Urothelium cell line (cell line): ENCODE measurements at regions not wholly inside any gene's neighbourhood (a gene's known extent, or its start where the extent isn't known, plus 50 kb on each side); places are given as distances from the start of the nearest gene placed in this dataset.
"Not testable (repeated sequence)": the region's sequence is repeated elsewhere in the genome, so short reads cannot be mapped to it uniquely, and the experiment has no call there.

Experiments used
- DNase-seq: peaks from one replicate; pipeline ENCODE4 v3.0.0; 2011; ENCODE audit warnings: low spot score, mixed read lengths
- FAIRE-seq: peaks from 2 replicates; lab custom pipeline; 2011; peaks lifted over from hg19 to GRCh38; lab: Jason Lieb, UNC

DNA sequence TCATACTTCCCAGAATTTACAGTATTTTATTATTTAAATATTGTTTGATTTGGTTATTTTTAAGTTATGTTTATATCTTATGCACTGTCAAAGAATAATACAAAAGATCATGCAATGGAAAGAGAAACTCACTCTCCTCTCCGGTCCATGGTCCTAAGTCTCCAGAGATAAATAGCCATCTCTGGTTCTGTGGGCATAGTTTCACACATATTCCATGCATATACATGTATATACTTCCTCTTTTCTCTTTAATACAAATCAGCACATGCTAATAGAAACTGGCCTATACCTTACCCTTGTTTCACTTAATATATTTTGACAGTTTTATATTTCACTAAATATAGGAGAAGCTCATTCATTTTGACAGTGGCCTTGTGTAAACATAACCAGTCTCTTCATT, 901.7 kb upstream of the CITED2 start:
- DNase-seq (no peak), FAIRE-seq (no peak)

DNA sequence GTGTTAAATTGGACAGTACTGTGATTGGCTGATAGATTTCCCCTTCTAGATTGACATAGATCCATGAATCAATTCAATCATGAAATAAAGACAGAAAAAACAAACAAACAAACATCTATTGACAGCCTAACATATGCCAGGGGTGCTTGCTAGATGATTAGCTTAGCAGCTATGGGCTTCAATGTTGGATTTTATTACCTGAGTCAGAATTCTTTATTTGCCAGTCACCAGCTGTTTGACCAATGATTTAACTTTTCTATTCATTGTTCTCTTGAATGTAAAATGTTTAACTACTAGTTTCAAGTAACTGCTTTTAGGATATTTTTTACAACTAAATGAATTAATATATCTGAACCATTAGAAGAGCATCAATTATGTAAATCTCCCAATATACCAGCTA, 901.3 kb upstream of the CITED2 start:
- FAIRE-seq: no peak
- DNase-seq: no peak

DNA sequence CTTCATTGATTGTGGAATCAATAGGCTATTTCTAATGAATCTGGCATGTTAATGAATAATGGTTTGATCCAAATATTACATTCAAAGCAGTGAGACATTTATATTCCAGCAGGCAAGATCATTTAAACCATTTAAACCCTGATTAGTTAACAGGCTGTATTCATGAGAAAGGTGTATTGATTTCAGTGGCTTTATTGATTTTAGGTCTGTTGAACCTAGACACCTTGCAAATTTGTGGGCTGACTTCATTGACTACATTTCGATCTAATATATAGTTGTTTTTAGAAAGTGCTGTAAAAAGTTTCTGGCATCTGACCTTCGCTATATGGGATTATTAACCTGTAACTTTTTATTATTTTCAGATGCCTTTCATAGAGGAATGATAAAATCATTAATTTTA, 900.1 kb upstream of the CITED2 start:
- DNase-seq (no peak), FAIRE-seq (no peak)

DNA sequence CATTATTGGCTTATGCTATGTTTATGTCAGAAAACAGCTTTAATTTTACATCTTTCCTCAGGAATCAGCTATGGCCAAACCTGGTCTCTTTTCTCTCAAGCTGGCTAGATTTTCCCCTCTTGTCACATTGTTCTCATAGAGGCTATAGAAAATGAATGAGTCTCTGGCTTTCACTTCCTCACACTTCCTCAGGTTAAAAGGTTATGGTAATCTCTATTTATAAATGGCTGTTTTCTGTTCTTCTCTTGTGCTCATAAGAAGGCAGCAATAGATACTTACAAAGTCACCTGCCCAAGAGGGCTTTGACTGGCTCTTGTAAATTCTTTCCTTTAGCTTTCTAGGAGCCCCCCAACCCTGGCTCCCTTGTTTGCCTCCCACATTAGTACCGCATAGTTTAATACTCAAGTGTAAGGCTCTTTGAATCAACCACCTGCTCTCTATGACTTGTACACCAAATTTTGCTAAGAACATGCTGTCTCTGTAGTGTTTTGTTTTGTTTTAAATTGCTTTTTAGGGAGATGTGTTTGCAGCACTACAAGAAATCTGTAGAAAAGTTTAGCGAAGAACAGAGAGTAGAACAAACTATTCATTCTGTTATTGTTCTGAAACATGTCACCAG, 897.4 kb upstream of the CITED2 start:
- no peak for FAIRE-seq

DNA sequence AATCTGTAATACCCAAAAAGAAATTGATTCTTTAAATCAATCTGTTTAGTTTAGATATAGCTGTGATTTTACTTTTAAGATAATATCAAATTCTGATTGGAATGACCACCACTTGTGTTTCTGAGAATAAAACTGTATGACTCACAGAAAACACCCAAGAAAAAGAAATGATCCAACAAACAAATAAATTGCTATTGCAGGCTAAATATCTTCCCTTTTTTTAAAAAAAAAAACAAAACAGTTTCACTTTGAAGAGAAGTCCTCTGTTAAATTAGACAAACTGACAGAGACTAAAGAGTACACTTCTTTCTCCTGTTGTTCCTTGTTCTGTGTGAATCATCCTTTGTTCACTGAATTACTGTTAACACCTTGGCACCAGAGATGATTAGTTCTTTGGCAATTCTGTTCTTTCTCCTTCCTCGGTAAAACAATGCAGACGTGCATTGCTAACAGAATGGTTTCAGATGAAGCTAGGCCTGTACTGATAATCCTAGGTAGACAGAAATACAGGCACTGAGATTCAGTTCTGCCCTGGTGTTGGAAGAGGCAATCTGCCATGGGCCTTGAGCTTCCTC, 895.2 kb upstream of the CITED2 start:
- DNase-seq (no peak), FAIRE-seq (no peak)

More for the DNA sequence above, 897.4 kb upstream of the CITED2 start:
- no peak for DNase-seq

DNA sequence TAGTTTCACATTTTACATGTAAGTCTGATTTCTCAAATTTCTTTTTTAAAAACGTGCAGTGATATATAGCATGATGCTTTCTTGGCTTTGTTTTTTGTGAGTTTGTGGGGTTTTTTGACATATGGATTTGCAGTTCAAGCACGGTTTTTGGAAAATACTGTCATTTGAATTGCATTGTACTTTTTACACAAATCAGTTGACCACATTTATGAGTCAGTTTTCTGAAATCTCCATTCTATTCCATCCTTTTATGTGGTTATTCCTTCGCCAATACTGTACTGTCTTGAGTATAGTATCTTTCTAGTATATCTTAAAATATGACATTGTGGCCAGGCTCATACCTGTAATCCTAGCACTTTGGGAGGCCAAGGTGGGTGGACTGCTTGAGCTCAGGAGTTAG, 890.0 kb upstream of the CITED2 start:
- FAIRE-seq: no peak
- DNase-seq: no peak

DNA sequence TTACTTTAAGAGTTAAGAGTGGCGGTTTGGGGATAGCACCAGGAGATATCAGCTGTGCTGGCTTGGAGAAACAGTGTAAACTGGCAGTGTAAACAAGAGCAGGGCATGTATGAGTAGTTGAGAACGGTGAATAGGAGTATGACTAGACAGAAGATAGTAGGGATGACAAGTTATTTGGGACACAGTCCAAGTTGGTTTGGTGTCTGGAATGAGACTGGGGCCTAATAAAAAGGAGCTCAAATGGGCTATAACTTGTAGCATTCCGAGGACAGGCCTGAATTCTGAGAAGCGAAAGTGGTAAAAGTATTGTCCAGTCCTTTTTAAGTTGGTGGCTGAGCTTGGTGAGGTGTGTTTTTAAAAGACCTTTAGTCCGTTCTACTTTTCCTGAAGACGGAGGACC, 883.9 kb upstream of the CITED2 start:
- FAIRE-seq, DNase-seq: not testable (repeated sequence)

DNA sequence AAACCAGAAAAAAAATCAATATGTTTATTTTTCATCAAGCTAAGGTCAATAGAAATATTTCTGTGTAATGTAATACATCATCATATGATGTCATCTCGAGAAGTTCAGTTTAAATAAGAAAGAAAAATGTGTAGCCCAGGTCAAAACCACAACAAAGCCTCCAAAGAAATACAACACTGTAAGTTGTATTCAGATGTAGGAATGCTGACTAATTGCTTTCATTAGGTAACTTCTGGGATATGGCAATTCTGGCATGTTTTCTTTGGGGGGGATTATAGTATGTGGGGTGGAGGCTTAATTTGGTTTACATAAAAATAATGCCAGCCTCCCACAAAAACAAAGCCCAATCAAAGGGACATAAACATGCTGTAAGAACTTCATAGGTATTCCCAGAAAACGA, 881.8 kb upstream of the CITED2 start:
- FAIRE-seq (no peak), DNase-seq (peak; percentile 17)

DNA sequence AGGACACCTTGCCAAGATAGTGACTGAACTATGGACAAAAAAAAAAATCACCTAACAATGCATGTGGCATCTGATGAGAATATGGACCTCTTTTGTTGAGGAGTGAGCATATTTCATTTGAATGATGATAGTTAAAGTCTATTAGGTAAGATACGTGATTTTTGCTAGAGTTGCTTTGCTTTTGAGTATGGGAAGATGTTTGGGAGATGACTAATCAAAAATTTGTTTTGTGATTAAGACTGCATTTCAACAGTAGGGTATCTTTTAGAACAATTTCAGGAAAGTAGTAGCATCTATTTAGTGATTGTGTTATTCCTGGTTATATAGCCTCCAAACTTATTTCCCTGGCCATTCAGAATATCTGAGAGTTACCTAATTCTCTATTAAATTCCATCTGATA, 878.6 kb upstream of the CITED2 start:
- DNase-seq (no peak), FAIRE-seq (no peak)

DNA sequence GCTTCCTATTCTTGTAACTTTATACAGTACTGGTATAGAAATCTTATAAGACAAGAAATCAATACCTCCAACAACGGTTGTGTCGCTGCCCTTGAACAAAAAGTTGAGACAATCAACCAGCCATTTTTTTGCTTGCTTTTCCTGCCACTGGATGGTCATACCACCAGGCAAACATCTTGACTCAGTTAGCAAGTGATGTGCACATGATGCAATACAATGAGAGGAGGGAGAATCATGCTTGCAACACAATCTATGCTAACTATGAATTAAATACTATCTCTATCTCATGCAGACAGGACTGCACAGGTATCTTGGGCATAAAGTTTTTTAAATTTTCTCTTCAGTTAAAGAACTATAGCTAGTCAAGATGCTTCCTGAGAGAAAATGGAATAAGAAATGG, 877.7 kb upstream of the CITED2 start:
- DNase-seq: no peak
- FAIRE-seq: no peak

DNA sequence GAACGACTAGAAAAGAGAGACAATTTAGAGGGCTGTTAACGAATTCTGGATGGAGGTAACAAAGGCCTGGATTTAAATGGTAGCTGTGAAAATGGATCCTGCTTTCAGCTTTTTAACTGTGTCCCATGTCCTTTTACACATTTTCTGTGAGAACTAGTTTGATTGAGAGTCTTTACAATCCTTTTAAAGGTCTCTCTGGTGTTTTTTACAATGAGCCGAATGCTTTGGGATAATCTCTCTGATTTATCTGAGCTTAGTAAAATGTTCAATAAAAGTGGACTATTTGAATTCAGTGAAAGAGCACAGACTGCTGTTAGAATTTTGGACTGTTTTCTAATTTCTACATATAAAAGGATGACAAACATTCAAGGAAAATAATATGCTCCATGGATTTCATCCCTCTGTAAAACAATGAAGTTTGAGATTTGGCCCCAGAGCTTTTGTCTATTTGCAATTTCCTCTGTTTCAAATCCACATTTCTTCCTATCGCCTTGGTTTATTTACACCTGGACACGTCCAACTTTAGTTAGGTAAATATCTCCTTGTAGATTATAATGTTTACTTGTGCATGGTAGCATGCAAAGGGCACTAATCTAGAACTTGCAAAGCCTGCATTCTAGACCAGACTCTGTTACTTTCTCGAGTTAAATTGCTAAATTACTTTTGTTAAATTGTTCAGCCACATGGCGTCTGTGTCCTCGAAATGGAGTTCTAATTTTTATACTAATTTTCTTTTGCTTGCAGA, 871.0 kb upstream of the CITED2 start:
- no peak for DNase-seq
- FAIRE-seq: no peak

DNA sequence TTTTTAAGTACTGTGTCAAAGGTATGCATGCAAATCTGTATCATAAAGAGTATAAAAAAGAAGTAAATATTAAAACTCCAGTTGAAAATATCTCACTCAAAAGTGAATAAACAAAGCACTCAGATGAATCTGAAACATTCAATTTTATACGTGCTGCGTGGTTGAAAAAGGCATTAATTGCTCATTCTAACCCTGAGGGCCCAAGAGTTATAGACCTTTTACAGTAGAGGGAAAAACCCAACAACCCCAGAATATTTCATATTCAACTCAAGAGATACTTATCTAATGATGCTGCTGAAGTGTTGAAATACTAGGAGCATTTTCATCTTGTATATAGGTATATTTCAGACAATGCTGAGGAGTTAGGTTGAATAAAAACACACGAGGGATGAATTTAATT, 862.8 kb upstream of the CITED2 start:
- FAIRE-seq (no peak), DNase-seq (no peak)

DNA sequence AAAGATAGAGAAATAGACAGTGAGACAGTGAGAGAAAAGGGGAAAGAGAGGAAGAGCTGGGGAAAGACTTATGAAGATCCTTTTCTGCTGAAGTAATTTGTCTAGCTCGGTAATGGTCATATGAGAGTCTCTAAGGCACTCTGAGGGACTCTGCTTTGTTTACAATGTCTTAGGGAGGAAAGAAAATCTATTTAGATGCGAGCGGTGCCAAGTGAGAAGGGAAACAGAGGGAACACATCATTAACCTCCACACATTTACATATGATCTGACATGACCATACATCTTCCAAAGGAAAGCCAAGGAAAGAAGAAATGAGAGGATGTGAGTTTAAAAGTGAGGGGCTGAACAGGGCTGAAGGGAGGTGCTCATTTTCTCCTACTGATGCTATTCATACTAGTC, 862.3 kb upstream of the CITED2 start:
- FAIRE-seq (no peak), DNase-seq (no peak)

DNA sequence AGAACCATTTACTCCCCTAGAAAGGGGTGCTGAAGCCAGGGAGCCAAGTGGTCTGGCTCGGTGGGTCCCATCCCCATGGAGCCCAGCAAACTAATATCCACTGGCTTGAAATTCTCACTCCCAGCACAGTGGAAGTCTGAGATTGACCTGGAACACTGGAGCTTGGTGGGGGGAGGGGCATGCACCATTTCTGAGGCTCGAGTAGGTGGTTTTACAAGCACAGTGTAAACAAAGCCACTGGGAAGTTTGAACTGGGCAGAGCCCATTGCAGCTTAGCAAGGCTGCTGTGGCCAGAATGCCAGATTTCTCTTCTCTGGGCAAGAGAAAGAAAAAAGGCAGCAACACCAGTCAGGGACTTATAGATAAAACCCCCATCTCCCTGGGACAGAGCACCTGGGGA, 855.8 kb upstream of the CITED2 start:
- FAIRE-seq: no peak
- no peak for DNase-seq

DNA sequence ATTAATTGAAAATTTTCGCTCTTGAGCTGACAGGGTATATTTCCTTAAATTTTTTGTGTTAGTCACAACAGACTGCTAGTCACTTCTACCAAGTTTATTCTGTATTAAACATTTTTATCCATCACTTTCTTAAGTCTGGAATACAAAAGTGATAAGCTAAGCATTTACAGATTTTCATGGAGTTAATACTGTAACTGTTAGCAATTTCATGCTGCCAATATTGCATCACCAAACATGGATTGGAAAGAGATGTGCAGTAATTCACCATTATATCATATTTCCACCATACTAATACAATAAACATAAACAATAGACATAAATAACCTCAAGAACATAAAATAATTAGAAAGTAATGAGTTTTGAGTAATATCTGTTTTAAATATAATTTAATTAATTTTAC, 854.0 kb upstream of the CITED2 start:
- DNase-seq (no peak), FAIRE-seq (no peak)

DNA sequence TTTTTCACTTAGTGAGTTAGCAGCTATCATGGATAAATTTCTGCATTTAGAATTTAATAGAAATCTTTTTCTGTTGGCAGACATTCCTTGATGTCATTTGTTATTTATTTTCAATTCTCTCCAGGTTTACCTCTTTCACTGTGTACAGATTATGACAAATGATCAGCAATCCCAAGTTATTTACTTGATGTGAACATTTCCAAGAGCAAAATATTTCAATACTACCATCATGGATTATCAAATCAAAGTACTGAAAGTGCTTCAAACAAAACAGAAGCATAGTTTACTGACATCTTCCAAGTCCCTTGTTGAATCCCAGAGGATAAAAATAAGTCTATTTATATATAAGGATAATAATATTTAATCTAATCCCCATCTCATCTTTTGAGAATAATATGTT, 852.2 kb upstream of the CITED2 start:
- no peak for FAIRE-seq
- no peak for DNase-seq

DNA sequence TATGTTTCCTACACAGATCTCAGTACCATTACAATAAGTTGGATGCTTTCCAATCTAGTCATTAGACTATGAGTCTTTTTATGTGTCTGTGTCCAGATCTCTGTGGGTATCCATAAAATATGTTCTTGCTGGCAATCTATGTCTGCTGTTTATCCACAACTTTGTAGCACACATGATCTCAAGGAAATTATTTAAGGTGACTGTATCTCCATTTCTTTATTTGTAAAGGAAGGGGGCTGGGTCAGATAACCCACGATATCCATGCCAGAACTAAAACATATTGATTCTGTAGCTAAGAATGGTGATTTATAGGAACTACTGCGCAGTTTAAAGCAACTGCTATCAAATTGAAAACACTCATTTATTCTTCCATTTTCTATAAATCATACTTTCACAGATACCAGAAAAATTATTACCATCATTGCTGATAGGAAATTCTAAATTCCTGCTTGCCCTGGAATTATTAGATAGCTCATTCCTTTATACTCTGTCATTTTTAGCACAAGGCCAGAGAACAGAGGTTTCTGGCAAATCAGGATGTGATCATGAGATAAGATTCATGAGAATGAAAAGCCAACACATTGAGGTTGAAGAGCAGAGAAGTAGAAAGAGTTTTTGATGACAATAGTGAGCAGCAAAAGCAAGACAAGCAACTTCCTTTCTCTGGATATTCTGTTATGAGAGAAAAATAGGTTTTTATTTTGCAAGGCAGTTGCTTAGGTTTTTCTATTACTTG, 851.4 kb upstream of the CITED2 start:
- no peak for DNase-seq

DNA sequence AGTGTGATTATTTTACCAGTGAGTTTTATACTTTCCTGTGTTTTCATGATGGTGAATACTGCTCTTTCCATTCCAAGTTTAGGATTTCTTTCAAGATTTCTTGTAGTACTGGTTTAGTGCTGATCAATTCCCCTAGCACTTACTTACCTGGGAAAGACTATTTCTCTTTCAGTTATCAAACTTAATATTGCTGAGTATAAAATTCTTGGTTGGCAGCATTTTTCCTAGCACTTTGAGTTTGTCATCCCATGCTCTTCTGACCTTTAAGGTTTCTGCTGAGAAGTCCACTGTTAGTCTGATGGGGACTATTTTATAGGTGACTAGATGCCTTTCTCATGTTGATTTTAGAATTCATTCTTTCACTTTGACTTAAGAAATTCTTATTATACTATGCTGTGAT, 842.8 kb upstream of the CITED2 start:
- FAIRE-seq: no peak
- DNase-seq: no peak

More for the DNA sequence above, 851.4 kb upstream of the CITED2 start:
- no peak for FAIRE-seq

DNA sequence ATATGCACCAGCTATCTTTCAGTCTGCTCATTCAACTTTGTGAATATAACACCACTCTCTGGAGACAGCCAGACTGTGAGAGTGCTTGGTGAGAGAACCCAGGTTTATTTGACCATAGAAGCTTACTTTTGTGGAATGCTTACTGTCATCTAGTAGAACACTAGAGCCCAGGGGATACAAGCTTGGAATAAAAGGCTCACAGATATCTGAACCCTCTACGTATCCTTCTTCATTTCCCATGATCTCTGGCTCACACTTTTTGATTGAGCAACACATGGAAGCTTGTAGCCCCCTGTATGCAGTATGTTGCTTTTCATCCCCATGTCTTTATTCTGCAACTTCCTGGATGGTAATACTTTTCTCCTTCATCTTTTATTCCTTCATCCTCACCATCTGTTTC, 835.3 kb upstream of the CITED2 start:
- FAIRE-seq (no peak), DNase-seq (no peak)

DNA sequence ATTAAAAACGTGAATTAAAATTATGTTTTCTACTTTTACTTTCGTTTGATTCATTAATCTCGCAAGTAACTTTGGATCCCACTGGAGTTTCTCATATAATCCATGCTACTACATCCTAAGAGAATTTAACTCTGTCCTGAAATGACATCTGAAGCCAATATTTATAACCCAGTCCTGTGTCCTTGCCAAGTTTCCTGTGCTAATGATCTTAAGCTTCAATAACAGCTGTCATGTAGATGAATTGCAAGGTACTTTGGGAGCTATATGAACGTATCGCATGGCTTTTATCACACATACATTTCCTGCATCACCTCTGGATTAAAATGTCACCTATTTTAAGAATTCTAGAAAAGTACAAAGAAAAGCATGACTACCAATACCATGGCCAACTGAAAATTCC, 833.8 kb upstream of the CITED2 start:
- FAIRE-seq: no peak
- DNase-seq: no peak

DNA sequence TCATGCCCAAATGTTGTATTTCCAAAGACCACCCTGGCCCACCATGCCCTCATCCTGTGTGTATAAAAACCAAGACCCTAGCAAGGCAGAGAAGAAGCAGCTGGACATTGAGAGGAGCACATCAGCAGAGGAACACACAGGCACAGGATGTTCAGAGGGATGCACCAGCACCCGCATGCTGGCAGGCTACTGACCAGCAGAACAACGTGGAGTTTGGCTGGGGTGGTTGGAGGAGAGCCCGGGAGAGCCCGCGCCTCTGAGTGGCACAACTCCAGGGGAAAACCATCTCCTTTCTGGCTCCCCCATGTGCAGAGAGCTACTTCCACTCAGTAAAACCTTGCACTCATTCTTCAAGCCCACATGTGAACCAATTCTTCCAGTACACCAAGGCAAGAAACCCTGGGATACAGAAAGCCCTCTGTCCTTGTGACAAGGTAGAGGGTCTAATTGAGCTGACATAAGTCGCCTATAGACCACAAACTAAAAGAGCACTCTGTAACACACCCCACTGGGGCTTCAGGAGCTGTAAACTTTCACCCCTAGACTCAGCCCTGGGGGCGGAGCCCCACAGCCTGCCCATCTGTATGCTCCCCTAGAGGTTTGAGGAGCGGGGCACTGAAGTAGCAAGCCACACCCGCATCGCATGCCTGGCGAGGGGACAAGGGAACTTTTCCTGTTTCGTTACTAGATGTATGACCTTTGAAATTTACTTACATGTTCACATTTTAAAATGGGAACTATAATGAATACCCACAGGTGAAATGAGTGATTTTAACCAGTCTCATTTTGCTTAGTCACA, 831.5 kb upstream of the CITED2 start:
- DNase-seq (no peak), FAIRE-seq (no peak)
